SK-N-SH (cell line): ENCODE measurements at regions not wholly inside any gene's neighbourhood (a gene's known extent, or its start where the extent isn't known, plus 50 kb on each side); places are given as distances from the start of the nearest gene placed in this dataset.

ENCODE experiments used
- GABPA ChIP-seq: IDR thresholded peaks from 2 replicates; pipeline ENCODE4 v1.4.0; 2012; ENCODE audit warnings: low read depth, mild to moderate bottlenecking
- SMC3 ChIP-seq: IDR thresholded peaks from 2 replicates; pipeline ENCODE4 v1.6.1; 2012; ENCODE audit warnings: low read depth, low read length, improper control_type of control experiment
- TF ChIP-seq, protein P1 (sequence below): fragments of 200-600 bp; sonication (generic); IDR thresholded peaks from 2 replicates; pipeline ENCODE4 v1.6.1; 2017; ENCODE audit warnings: antibody characterized with exemption, mild to moderate bottlenecking, moderate library complexity

DNA sequence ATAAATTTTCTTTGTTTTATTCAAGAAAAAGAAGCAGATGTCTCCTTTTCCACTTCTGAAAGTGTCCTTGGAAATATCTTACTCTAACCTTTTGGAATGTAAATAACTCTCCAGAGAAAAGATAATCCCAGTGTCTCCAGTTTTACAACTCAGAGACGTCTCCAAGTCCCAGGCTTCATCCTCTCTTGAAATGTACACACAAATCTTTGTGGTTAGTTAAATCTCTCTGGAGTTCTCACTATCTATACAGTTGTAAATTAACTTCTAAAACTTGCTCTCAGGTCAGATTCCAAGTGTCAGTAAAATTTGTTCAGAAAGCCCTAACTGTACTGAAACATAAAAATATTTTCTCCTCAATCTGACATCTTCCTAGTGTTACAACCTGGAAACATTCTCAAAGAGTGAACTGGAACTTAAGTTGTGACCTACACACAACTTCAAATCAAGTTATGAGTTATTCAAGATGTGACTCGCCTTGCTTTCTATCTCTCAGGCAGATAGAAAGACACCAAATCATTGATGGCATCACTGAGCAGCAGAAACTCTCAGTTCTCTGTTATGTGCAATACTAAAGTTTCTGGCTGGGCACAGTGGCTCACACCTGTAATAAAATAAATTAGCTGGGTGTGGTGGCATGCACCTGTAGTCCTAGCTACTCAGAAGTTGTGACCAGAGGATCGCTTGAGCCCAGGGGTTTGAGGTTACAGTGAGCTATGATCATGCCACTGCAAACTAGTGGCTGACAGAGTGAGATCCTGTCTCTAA is 284.2 kb downstream of the RCHY1 start:
- TF ChIP-seq, protein P1, sequence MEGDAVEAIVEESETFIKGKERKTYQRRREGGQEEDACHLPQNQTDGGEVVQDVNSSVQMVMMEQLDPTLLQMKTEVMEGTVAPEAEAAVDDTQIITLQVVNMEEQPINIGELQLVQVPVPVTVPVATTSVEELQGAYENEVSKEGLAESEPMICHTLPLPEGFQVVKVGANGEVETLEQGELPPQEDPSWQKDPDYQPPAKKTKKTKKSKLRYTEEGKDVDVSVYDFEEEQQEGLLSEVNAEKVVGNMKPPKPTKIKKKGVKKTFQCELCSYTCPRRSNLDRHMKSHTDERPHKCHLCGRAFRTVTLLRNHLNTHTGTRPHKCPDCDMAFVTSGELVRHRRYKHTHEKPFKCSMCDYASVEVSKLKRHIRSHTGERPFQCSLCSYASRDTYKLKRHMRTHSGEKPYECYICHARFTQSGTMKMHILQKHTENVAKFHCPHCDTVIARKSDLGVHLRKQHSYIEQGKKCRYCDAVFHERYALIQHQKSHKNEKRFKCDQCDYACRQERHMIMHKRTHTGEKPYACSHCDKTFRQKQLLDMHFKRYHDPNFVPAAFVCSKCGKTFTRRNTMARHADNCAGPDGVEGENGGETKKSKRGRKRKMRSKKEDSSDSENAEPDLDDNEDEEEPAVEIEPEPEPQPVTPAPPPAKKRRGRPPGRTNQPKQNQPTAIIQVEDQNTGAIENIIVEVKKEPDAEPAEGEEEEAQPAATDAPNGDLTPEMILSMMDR: no peak
- TF ChIP-seq GABPA (no peak), SMC3 (no peak)
